Left ventricle myocardium superior (tissue), 1 donor: ENCODE measurements at regions not wholly inside any gene's neighbourhood (a gene's known extent, or its start where the extent isn't known, plus 50 kb on each side); places are given as distances from the start of the nearest gene placed in this dataset.
"Not testable (repeated sequence)": the region's sequence is repeated elsewhere in the genome, so short reads cannot be mapped to it uniquely, and the experiment has no call there.

ENCODE experiments used
- ATAC-seq: fragments of 200-7000 bp; cut with Tn5 transposase; one replicate; pipeline ENCODE4 v1.9.1; 2020; ENCODE audit warnings: mild to moderate bottlenecking, moderate library complexity
- DNase-seq: peaks from one replicate; pipeline ENCODE4 v3.0.0-alpha.2; 2020
- intact Hi-C: fragments of 100-400 bp; cut with micrococcal nuclease; formaldehyde crosslinking; loops from one replicate; pipeline ENCODE4 v1.11.0; 2022
- donor health status: DM: no; HTN: yes; CAD: no; lungs with severe emphysema.

GRCh38 chr3:72095521-72095920 lies 310.6 kb upstream of the PROK2 start:
- intact Hi-C loops: no loop called here
- ATAC-seq: no peak
- DNase-seq: no peak

DNA sequence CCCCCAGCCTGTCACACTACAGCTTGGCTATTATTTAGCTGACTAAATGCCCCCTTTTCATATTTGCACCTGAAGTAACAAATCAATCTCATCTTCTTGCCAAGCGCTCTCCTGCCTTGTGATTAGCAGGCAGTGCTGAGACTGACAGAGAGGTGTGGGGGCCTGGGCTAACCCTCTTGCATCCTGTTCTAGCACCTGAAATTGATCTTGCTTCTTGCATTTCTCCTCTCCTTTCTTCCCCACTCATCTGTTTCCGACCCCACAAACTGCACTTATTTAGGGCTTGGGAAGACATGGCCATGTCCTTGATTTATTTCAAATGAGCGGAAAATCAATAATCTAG lies 309.0 kb upstream of the PROK2 start:
- intact Hi-C loops: no loop called here
- DNase-seq (no peak), ATAC-seq (no peak)

- ATAC-seq (no peak), DNase-seq (no peak)
- intact Hi-C loops: no loop called here
These were observed 308.5 kb upstream of the PROK2 start for GRCh38 chr3:72093270-72093991.

DNA sequence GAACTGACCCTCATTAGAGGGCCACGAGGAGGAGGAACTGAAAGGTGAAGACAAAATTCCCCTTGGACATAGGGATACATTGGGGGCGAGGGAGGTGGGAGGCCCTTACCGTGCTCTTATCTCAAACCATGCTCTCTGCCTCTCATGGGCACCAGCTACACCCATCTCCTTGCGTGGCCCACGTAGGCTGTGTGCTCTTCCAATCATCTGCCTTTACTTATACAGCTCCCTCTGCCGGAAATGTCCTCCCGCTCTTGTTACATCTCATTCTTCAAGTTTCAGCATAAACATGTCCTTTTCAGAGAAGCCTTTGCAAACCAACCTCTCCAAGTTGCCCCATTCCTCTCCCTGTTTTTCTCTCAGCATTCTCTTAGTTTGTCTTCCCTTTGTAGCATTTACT lies 307.8 kb upstream of the PROK2 start:
- intact Hi-C loops: no loop called here
- no peak for ATAC-seq

GRCh38 chr3:72088486-72089025 lies 303.6 kb upstream of the PROK2 start:
- intact Hi-C loops: no loop called here
- ATAC-seq: no peak
- no peak for DNase-seq

More for the DNA sequence above, 307.8 kb upstream of the PROK2 start:
- no peak for DNase-seq

GRCh38 chr3:72087420-72087819 lies 302.5 kb upstream of the PROK2 start:
- ATAC-seq (no peak), DNase-seq (no peak)
- intact Hi-C loops: no loop called here

DNA sequence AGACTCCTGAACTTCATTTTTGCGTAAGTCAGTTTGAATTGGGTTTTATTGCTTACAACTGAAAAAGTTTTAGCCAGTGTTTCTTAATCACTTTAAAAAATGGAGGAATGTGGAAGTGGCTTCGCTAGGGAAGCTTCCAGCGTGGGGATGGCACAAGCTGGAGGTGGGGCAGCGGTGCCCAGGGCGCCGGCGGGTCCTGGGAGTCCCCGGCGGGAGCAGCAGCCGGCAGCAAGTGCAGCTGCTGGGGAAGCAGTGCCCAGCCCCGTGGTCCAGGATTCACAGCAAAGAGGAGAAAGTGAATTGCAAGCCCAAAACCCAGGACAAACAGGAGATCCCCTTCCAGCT lies 301.8 kb upstream of the PROK2 start:
- DNase-seq: no peak
- peak; percentile 49 for ATAC-seq
- intact Hi-C loops: no loop called here

GRCh38 chr3:72086042-72086742 lies 301.2 kb upstream of the PROK2 start:
- ATAC-seq (peak; percentile 72), DNase-seq (no peak)
- intact Hi-C loops: no loop called here

DNA sequence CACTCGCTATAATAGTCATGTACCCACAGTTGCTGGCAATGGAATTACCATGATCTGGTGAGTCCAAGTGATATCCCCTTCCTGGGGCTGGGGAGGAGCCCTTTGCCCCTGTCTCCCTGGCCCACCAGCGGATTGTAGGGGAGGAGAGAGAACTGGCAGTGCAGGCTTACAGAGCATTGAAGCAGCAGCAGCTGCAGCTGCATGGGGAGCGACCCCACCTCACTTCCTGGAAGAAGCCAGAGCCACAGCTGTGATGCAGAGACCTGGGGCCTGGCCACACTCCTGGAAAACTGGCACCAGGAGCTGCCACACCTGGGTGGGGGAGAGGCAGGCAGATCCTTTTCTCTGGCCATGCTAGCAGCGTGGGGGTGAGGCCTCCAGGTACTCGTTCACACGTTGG lies 300.1 kb upstream of the PROK2 start:
- intact Hi-C loops: no loop called here
- ATAC-seq (no peak), DNase-seq (no peak)

- DNase-seq: no peak
- intact Hi-C loops: no loop called here
- no peak for ATAC-seq
These were observed 298.0 kb upstream of the PROK2 start for GRCh38 chr3:72082776-72083462.

DNA sequence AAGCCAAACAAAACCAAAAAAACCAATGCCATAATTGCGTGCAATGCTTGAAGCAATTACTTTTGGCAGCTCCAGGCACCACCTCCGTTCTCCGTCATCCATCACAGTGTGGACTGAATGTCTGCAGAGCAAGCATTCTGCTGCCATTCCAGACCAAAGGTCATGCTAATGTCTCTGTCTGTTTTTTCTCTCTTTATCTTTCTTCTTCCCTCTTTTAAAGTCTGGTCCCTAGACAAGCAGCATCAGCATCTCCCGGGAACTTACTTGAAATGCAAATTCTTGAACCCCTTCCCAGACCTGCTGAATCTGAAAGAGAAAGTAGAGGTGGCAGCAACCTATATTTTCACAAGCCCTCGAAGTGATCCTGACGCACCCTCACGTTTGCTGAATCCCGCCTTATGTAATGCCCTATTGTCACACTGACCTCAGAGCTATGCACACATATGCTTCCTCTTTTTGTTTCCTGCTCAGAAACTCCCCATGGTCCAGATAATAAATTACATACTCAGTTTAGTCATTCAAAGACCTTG lies 297.3 kb upstream of the PROK2 start:
- intact Hi-C loops: no loop called here
- DNase-seq: no peak
- ATAC-seq: peak; percentile 58

DNA sequence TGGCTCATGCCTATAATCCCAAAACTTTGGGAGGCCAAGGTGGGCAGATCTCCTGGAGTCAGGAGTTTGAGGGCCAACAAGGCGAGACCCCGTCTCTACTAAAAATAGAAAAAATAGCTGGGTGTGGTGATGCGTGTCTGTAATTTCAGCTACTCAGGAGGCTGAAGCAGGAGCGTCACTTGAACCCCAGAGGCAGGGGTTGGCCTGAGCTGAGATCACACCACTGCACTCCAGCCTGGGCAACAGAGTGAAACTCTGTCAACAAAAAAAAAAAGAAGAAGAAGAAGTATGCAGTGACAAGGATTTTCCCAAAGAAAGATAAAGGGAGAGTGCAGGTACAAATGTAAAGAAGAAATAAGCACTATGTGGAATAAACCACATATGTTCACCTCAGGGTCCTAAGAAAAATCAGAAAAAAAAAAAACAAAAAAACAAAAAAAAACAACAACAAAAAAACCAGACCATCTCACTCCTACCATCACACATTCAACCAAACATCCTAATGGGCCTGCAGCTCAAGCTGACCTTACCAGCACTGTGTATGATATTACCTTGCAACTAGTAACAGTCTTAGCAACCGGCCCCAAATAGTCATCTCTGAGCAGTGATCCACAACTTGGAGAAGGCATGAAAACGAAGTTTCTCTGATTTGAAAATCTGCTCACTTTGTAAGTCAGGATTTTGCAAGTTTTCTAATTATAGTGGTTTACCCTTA lies 296.7 kb upstream of the PROK2 start:
- ATAC-seq (no peak), DNase-seq (no peak)
- intact Hi-C loops: no loop called here

DNA sequence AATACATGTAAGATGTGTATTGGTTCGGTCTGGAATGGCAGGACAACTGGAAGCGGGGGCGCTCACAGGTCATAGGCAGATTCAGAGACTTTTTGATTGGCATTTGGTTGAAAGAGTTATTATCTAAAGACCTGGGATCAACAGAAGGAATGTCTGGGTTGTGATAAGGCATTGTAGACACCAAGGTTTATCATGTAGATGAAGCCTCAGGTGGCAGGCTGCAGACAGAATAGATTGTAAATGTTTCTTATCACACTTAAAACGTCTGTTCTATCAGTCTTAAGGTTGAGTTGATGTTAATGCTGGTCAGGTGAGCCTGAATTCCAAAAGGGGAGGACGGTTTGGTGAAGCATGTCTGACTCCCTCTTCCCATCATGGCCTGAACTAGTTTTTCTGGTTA lies 295.9 kb upstream of the PROK2 start:
- DNase-seq (no peak), ATAC-seq (no peak)
- intact Hi-C loops: no loop called here

DNA sequence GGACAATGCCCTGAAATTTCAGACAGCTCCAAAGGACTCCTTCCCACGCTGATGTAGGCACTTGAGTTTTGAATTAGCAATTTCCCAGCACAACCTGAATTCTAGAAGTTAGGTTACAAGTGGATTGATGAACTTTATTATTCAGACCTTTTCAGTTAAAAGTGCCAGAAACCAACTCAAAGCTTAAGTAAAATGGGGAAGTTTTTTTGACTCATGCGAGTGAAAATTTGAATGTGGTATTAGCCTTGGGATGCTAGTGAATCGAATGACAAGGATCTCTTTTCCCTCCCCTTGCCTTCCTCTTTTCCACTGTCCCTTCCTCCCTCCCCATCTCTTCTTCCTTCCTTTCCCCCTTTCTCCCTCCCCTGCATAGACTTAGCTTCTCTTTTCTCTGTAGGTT lies 295.1 kb upstream of the PROK2 start:
- DNase-seq: no peak
- ATAC-seq: no peak
- intact Hi-C loops: no loop called here

- DNase-seq (no peak), ATAC-seq (no peak)
- intact Hi-C loops: no loop called here
These were observed 294.5 kb upstream of the PROK2 start for GRCh38 chr3:72079369-72079872.

GRCh38 chr3:72078676-72079368 lies 293.9 kb upstream of the PROK2 start:
- ATAC-seq (no peak), DNase-seq (no peak)
- intact Hi-C loops: no loop called here

DNA sequence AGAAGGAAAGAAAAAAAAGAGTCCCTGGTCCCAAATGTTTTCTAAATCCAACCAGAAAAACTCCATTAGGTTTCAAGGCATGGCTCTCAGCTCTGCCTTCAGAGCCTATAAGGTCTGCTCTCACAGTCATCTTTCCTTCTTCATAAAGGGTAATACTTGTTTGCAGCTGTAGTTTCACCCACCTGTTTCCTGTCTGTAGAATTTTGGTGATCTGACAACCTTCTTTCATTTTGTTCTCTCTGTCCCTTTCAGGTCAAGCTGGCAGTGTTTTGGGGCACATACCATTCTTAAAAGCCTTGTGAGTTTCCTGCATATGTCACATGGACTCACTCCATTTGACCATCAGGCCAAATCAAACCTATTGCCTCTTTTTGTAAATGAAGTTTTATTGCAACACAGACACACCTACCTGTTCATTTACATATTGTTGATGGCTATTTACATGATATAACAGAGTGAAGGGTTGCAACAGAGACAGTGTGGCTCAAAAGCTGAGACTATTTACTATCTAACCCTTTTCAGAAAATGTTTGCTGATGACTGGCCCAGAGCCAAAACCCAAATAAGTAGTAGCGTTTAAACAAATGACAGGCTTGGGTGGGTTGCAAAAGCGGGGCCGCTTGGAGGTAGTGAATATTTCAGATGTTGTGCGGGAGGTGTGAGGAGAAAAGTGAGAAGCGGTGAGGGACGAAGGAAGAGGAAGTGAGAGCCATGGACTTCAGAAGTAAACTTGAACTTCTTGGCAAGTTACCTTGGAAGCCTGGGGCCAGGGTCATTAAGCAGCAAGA lies 292.7 kb upstream of the PROK2 start:
- no peak for ATAC-seq
- DNase-seq: no peak
- intact Hi-C loops: no loop called here

- DNase-seq, intact Hi-C loops, ATAC-seq: not testable (repeated sequence)
These were observed 290.9 kb upstream of the PROK2 start for GRCh38 chr3:72075848-72076247.
